BLaER1 treated with 17β-estradiol and CSF1 and Interleukin-3, amounts not matched to agents 10 nM and 100 nM (cell line): ENCODE measurements at regions not wholly inside any gene's neighbourhood (a gene's known extent, or its start where the extent isn't known, plus 50 kb on each side); places are given as distances from the start of the nearest gene placed in this dataset.
"Not testable (repeated sequence)": the region's sequence is repeated elsewhere in the genome, so short reads cannot be mapped to it uniquely, and the experiment has no call there.

ENCODE experiments used
- H3K27ac ChIP-seq, 11 experiments: shearing (Covaris generic); formaldehyde crosslinking; 2 replicates each; pipeline ENCODE4 v1.8.1; 2022
- H3K27me3 ChIP-seq, 11 experiments: shearing (Covaris generic); formaldehyde crosslinking; 2 replicates each; pipeline ENCODE4 v1.8.1; 2022
- H3K36me3 ChIP-seq, 11 experiments: shearing (Covaris generic); formaldehyde crosslinking; 2 replicates each; pipeline ENCODE4 v1.8.1; 2022
- H3K4me1 ChIP-seq, 10 experiments: shearing (Covaris generic); formaldehyde crosslinking; 2 replicates each; pipeline ENCODE4 v1.8.1; 2022
- H3K4me2 ChIP-seq, 11 experiments: shearing (Covaris generic); formaldehyde crosslinking; 2 replicates each; pipeline ENCODE4 v1.8.1; 2022
- H3K4me3 ChIP-seq, 10 experiments: shearing (Covaris generic); formaldehyde crosslinking; 2 replicates each; pipeline ENCODE4 v1.8.1; 2022
- H3K9ac ChIP-seq, 11 experiments: shearing (Covaris generic); formaldehyde crosslinking; 2 replicates each; pipeline ENCODE4 v1.8.1; 2022
- H3K9me3 ChIP-seq, 11 experiments: shearing (Covaris generic); formaldehyde crosslinking; replicated peaks in 1 of 11; 2 replicates each; pipeline ENCODE4 v1.8.1; 2022
- H4K20me1 ChIP-seq, 11 experiments: shearing (Covaris generic); formaldehyde crosslinking; 2 replicates each; pipeline ENCODE4 v1.8.1; 2022
- Cebpa-rat ChIP-seq, 11 experiments: shearing (Covaris generic); IDR thresholded peaks; 2 replicates each; pipeline ENCODE4 v1.8.1; 2022

GRCh38 chr16:63776437-63776836, 1345.4 kb downstream of the CDH11 start:
- H3K27ac ChIP-seq: no peak overlapping the region
- no peaks in the 10 kb centered on the region for H3K36me3 ChIP-seq
- H3K4me3 ChIP-seq: no peak overlapping the region
- no peak for TF ChIP-seq Cebpa-rat (IDR thresholded peaks at IDR 0.05)
- H4K20me1 ChIP-seq: no peaks in the 10 kb centered on the region
- 0 out of 22 replicates have a peak, but pooled peaks cover 0 to 6% (median 0%) of the 10 kb centered on the region in 11 experiments for H3K9me3 ChIP-seq
- no peaks in the 10 kb centered on the region for H3K27me3 ChIP-seq
- no peaks in the 10 kb centered on the region for H3K4me1 ChIP-seq
- no peak overlapping the region for H3K4me2 ChIP-seq
- no peak overlapping the region for H3K9ac ChIP-seq

- Histone ChIP-seq H3K4me3 (no peak overlapping the region), H3K4me1 (no peaks in the 10 kb centered on the region), H3K36me3 (no peaks in the 10 kb centered on the region), H3K9ac (no peak overlapping the region), H3K27me3 (no peaks in the 10 kb centered on the region), H3K4me2 (no peak overlapping the region), H3K9me3 (peaks cover 0 to 6% (median 0%) of the 10 kb centered on the region in 11 experiments; a peak in 1 of 22 replicates), H3K27ac (no peak overlapping the region), H4K20me1 (no peaks in the 10 kb centered on the region)
- TF ChIP-seq Cebpa-rat (IDR thresholded peaks at IDR 0.05): no peak
These were observed 1345.8 kb downstream of the CDH11 start for GRCh38 chr16:63776034-63776433.

- peaks cover 0 to 6% (median 0%) of the 10 kb centered on the region in 11 experiments; a peak in 1 of 22 replicates for H3K9me3 ChIP-seq
- H3K27me3 ChIP-seq: no peaks in the 10 kb centered on the region
- no peak overlapping the region for H3K4me2 ChIP-seq
- no peak for TF ChIP-seq Cebpa-rat (IDR thresholded peaks at IDR 0.05)
- H3K4me1 ChIP-seq: no peaks in the 10 kb centered on the region
- no peak overlapping the region for H3K9ac ChIP-seq
- no peak overlapping the region for H3K27ac ChIP-seq
- no peaks in the 10 kb centered on the region for H4K20me1 ChIP-seq
- no peaks in the 10 kb centered on the region for H3K36me3 ChIP-seq
- H3K4me3 ChIP-seq: no peak overlapping the region
These were observed 1347.6 kb downstream of the CDH11 start for GRCh38 chr16:63774302-63774701.

- TF ChIP-seq Cebpa-rat (IDR thresholded peaks at IDR 0.05): no peak
- no peaks in the 10 kb centered on the region for H4K20me1 ChIP-seq
- H3K27me3 ChIP-seq: no peaks in the 10 kb centered on the region
These were observed 1352.7 kb downstream of the CDH11 start for GRCh38 chr16:63769211-63769610.

GRCh38 chr16:63760246-63760645, 1361.6 kb downstream of the CDH11 start:
- H3K9me3 ChIP-seq: peaks cover 0 to 12% (median 6%) of the 10 kb centered on the region in 11 experiments; a peak in 5 of 22 replicates
- H3K27me3 ChIP-seq: not testable (repeated sequence)

More at GRCh38 chr16:63769211-63769610, 1352.7 kb downstream of the CDH11 start:
- Histone ChIP-seq H3K4me2 (no peak overlapping the region), H3K4me3 (no peak overlapping the region), H3K27ac (no peak overlapping the region), H3K36me3 (no peaks in the 10 kb centered on the region), H3K9ac (no peak overlapping the region), H3K4me1 (no peaks in the 10 kb centered on the region), H3K9me3 (peaks cover 0 to 6% (median 0%) of the 10 kb centered on the region in 11 experiments; a peak in 1 of 22 replicates)

GRCh38 chr16:63752347-63752746, 1369.5 kb downstream of the CDH11 start:
- H3K9me3 ChIP-seq: peaks cover 0 to 12% (median 9%) of the 10 kb centered on the region in 11 experiments; a peak in 5 of 22 replicates
- no peaks in the 10 kb centered on the region for H4K20me1 ChIP-seq
- no peak overlapping the region for H3K9ac ChIP-seq
- H3K27ac ChIP-seq: no peak overlapping the region
- no peak overlapping the region for H3K4me2 ChIP-seq
- H3K4me1 ChIP-seq: no peaks in the 10 kb centered on the region
- TF ChIP-seq Cebpa-rat (IDR thresholded peaks at IDR 0.05): no peak
- no peak overlapping the region for H3K4me3 ChIP-seq
- H3K27me3 ChIP-seq: no peaks in the 10 kb centered on the region
- no peaks in the 10 kb centered on the region for H3K36me3 ChIP-seq

More at GRCh38 chr16:63760246-63760645, 1361.6 kb downstream of the CDH11 start:
- H3K9ac ChIP-seq, H4K20me1 ChIP-seq, H3K27ac ChIP-seq, H3K36me3 ChIP-seq, H3K4me3 ChIP-seq, H3K4me2 ChIP-seq, H3K4me1 ChIP-seq: not testable (repeated sequence)

GRCh38 chr16:63749276-63749675, 1372.6 kb downstream of the CDH11 start:
- H3K9me3 ChIP-seq: peaks cover 0 to 3% (median 0%) of the 10 kb centered on the region in 11 experiments; a peak in 1 of 22 replicates
- H3K9ac ChIP-seq: no peak overlapping the region
- no peak for TF ChIP-seq Cebpa-rat (IDR thresholded peaks at IDR 0.05)
- H3K4me1 ChIP-seq: no peaks in the 10 kb centered on the region
- no peaks in the 10 kb centered on the region for H4K20me1 ChIP-seq
- no peaks in the 10 kb centered on the region for H3K27me3 ChIP-seq
- H3K27ac ChIP-seq: no peak overlapping the region
- no peak overlapping the region for H3K4me2 ChIP-seq
- no peak overlapping the region for H3K4me3 ChIP-seq
- H3K36me3 ChIP-seq: no peaks in the 10 kb centered on the region

GRCh38 chr16:63745456-63745855, 1376.4 kb downstream of the CDH11 start:
- TF ChIP-seq Cebpa-rat (IDR thresholded peaks at IDR 0.05): no peak
- H4K20me1 ChIP-seq: no peaks in the 10 kb centered on the region

GRCh38 chr16:63744077-63744874, 1377.6 kb downstream of the CDH11 start:
- H3K4me1 ChIP-seq: no peaks in the 10 kb centered on the region
- no peak overlapping the region for H3K4me3 ChIP-seq
- no peaks in the 10 kb centered on the region for H3K36me3 ChIP-seq
- no peaks in the 10 kb centered on the region; a peak in 1 of 22 replicates for H3K9me3 ChIP-seq
- no peak overlapping the region for H3K4me2 ChIP-seq
- H3K27me3 ChIP-seq: no peaks in the 10 kb centered on the region
- no peak overlapping the region for H3K27ac ChIP-seq
- H4K20me1 ChIP-seq: no peaks in the 10 kb centered on the region
- TF ChIP-seq Cebpa-rat (IDR thresholded peaks at IDR 0.05): no peak
- H3K9ac ChIP-seq: no peak overlapping the region

More at GRCh38 chr16:63745456-63745855, 1376.4 kb downstream of the CDH11 start:
- no peaks in the 10 kb centered on the region for H3K36me3 ChIP-seq
- H3K27me3 ChIP-seq: no peaks in the 10 kb centered on the region
- H3K9me3 ChIP-seq: no peaks in the 10 kb centered on the region; a peak in 1 of 22 replicates
- no peaks in the 10 kb centered on the region for H3K4me1 ChIP-seq
- H3K9ac ChIP-seq: no peak overlapping the region
- H3K27ac ChIP-seq: no peak overlapping the region
- H3K4me2 ChIP-seq: no peak overlapping the region
- H3K4me3 ChIP-seq: no peak overlapping the region

- Histone ChIP-seq H3K9me3 (no peaks in the 10 kb centered on the region; a peak in 1 of 22 replicates), H3K36me3 (no peaks in the 10 kb centered on the region), H3K4me1 (no peaks in the 10 kb centered on the region), H3K4me2 (no peak overlapping the region), H3K27me3 (no peaks in the 10 kb centered on the region), H3K4me3 (no peak overlapping the region), H4K20me1 (no peaks in the 10 kb centered on the region), H3K9ac (no peak overlapping the region), H3K27ac (no peak overlapping the region)
- TF ChIP-seq Cebpa-rat (IDR thresholded peaks at IDR 0.05): no peak
These were observed 1379.7 kb downstream of the CDH11 start for GRCh38 chr16:63742150-63742549.
